ENCODE measurements at regions not wholly inside any gene's neighbourhood (a gene's known extent, or its start where the extent isn't known, plus 50 kb on each side); places are given as distances from the start of the nearest gene placed in this dataset.

DNA sequence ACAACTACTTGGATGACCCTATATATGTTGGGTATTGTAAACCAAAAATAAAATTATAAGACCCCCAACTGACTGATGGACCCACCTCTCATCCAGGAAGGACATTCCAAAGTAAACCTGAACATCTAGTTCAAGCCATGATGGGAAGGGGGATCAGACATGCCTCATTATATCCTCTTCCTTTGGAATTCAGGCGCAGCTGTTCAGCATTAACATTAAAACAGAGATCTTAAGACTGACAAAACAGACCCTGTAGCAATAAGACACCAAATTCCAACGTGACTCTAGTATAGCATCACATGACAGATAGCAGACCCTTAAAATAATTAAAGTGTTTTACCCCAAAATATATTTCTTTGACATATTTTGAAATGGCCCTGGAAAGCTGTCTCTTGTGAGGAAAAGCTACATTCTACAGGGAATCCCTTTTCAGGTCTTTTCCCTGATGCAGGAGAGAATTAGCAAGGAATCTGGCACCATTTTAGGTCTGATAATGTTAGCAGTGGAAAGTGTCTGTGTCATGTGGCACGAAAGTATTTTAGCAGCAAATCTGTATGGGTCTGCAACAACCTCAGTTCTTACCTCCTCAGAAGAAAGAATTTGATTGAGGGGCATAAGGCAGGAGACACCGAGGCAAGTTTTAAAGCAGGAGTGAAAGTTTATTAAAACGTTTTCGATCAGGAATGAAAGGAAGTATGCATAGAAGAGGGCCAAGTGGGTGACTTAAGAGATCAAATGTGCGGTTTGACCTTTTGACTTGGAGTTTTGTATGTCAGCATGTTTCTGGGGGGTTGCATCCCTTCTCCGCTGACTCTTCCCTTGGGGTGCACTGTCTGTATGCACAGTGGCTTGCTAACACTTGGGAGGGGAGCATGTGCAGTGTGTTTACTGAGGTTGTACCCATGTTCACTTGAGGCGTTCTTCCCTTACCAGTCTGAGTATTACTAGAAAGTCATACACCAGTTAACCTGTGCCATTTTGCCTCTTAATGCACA, 236.6 kb upstream of the PPP1R3A start:
- TF ChIP-seq POLR2A (IDR thresholded peaks at IDR 0.05) = no peak
- TF ChIP-seq, protein P1, sequence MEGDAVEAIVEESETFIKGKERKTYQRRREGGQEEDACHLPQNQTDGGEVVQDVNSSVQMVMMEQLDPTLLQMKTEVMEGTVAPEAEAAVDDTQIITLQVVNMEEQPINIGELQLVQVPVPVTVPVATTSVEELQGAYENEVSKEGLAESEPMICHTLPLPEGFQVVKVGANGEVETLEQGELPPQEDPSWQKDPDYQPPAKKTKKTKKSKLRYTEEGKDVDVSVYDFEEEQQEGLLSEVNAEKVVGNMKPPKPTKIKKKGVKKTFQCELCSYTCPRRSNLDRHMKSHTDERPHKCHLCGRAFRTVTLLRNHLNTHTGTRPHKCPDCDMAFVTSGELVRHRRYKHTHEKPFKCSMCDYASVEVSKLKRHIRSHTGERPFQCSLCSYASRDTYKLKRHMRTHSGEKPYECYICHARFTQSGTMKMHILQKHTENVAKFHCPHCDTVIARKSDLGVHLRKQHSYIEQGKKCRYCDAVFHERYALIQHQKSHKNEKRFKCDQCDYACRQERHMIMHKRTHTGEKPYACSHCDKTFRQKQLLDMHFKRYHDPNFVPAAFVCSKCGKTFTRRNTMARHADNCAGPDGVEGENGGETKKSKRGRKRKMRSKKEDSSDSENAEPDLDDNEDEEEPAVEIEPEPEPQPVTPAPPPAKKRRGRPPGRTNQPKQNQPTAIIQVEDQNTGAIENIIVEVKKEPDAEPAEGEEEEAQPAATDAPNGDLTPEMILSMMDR (IDR thresholded peaks at IDR 0.05) = no peak
